PC-9 (cell line): ENCODE measurements at regions not wholly inside any gene's neighbourhood (a gene's known extent, or its start where the extent isn't known, plus 50 kb on each side); places are given as distances from the start of the nearest gene placed in this dataset.

Experiments
- BruUV-seq: library from RNA; stranded (reverse); fragments of 400-500 nt; replicated peaks from 2 replicates; lab custom pipeline; 2021; lab: Mats Ljungman, UMichigan
- CTCF ChIA-PET: fragments of 300-600 bp; sonication (Branson Sonifier 250); formaldehyde crosslinking; loops from one replicate; lab custom pipeline; 2022; ENCODE audit warnings: antibody characterized with exemption; lab: Charles Lee
- POLR2A ChIA-PET: fragments of 300-600 bp; sonication (Branson Sonifier 250); formaldehyde crosslinking; loops from one replicate; lab custom pipeline; 2022; ENCODE audit warnings: antibody characterized with exemption; ENCODE audit not compliant: unreplicated experiment; lab: Charles Lee
- DNase-seq, 2 experiments: peaks; one replicate each; pipeline versions ENCODE4 v3.0.0 to v3.0.0-alpha.2; 2015 to 2022; ENCODE audit warnings: mixed read lengths in 1 of 2
- H2AFZ ChIP-seq: fragments of 200-600 bp; sonication (generic); 2 replicates; pipeline ENCODE4 v1.8.1; 2017; ENCODE audit warnings: antibody characterized with exemption
- H3F3A ChIP-seq: fragments of 200-600 bp; sonication (generic); 2 replicates; pipeline ENCODE4 v1.8.1; 2017; ENCODE audit warnings: antibody characterized with exemption, mild to moderate bottlenecking, low read depth; ENCODE audit not compliant: insufficient read depth
- H3K27ac ChIP-seq: fragments of 200-600 bp; sonication (generic); 2 replicates; pipeline ENCODE4 v1.6.1; 2016; ENCODE audit warnings: mixed run types
- H3K27me3 ChIP-seq: fragments of 200-600 bp; sonication (generic); 2 replicates; pipeline ENCODE4 v1.6.1; 2016; ENCODE audit warnings: low read depth, mixed run types; ENCODE audit not compliant: insufficient read depth
- H3K36me3 ChIP-seq: fragments of 200-600 bp; sonication (generic); 2 replicates; pipeline ENCODE4 v1.6.1; 2016; ENCODE audit warnings: low read depth, mixed run types
- H3K4me1 ChIP-seq: fragments of 200-600 bp; sonication (generic); replicated peaks from 2 replicates; pipeline ENCODE4 v1.6.1; 2016; ENCODE audit warnings: mixed run types; ENCODE audit not compliant: insufficient read depth
- H3K4me2 ChIP-seq: fragments of 200-600 bp; sonication (generic); 2 replicates; pipeline ENCODE4 v1.6.1; 2017; ENCODE audit warnings: mixed run types
- H3K4me3 ChIP-seq: fragments of 200-600 bp; sonication (generic); 2 replicates; pipeline ENCODE4 v1.6.1; 2016; ENCODE audit warnings: mixed run types
- H3K79me2 ChIP-seq: fragments of 200-600 bp; sonication (generic); 2 replicates; pipeline ENCODE4 v1.6.1; 2017; ENCODE audit warnings: low read depth, mixed run types
- H3K9me2 ChIP-seq: fragments of 200-600 bp; sonication (generic); 2 replicates; pipeline ENCODE4 v1.8.1; 2017; ENCODE audit warnings: mild to moderate bottlenecking; ENCODE audit not compliant: insufficient read depth
- H3K9me3 ChIP-seq: fragments of 200-600 bp; sonication (generic); 2 replicates; pipeline ENCODE4 v1.8.1; 2016; ENCODE audit warnings: low read depth; ENCODE audit not compliant: insufficient read depth
- H4K20me1 ChIP-seq: fragments of 200-600 bp; sonication (generic); 2 replicates; pipeline ENCODE4 v1.8.1; 2017; ENCODE audit not compliant: insufficient read depth
- CTCF ChIP-seq: fragments of 200-600 bp; sonication (generic); conservative IDR thresholded peaks from 2 replicates; pipeline ENCODE4 v1.6.1; 2017; ENCODE audit warnings: mixed run types, antibody characterized with exemption, mild to moderate bottlenecking, moderate library complexity
- EZH2 ChIP-seq: fragments of 200-600 bp; sonication (generic); IDR thresholded peaks from 2 replicates; pipeline ENCODE4 v1.8.0; 2017; ENCODE audit warnings: antibody characterized with exemption, low read depth
- intact Hi-C: fragments of 100-400 bp; cut with micrococcal nuclease; formaldehyde crosslinking; loops from one replicate; pipeline ENCODE4 v1.10.0; 2022; ENCODE audit not compliant: unreplicated experiment

DNA sequence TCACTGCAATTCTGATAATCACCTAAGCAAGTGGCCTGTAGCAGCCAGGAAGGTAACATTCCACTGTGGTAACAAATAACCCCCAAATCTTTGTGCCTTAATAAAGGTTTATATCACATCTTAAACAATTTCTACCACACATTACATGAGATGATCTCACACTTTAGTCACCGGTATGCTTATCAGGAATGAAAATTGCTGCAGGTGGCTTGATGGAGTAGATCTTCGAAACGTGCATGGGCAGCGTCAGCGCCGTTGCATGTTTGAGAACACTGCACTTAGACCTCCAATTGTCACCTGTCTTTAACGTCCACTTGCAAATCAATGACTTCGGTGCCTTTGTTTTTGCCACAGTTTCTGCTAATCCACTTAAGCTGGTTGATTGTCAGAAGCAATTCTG lies 477.4 kb downstream of the VRK1 start:
- no peak for DNase-seq
- H3K9me3 ChIP-seq = no peaks in the 10 kb centered on the region
- BruUV-seq = no TSS peak
- TF ChIP-seq CTCF = no peak
- TF ChIP-seq EZH2 = no peak
- H3K27ac ChIP-seq = no peak overlapping the region
- no peaks in the 10 kb centered on the region for H3F3A ChIP-seq
- ChIA-PET CTCF (no interaction called here), POLR2A (no interaction called here)
- H3K4me1 ChIP-seq = no peaks in the 10 kb centered on the region
- H2AFZ ChIP-seq = no peak overlapping the region
- H3K9me2 ChIP-seq = no peaks in the 10 kb centered on the region
- H4K20me1 ChIP-seq = no peaks in the 10 kb centered on the region
- intact Hi-C loops = no loop called here
- H3K36me3 ChIP-seq = no peaks in the 10 kb centered on the region
- H3K4me2 ChIP-seq = no peak overlapping the region
- H3K79me2 ChIP-seq = no peaks in the 10 kb centered on the region
- H3K27me3 ChIP-seq = peaks cover 14% of the 10 kb centered on the region
- H3K4me3 ChIP-seq = no peak overlapping the region

- H3K4me1 ChIP-seq = no peaks in the 10 kb centered on the region
- TF ChIP-seq EZH2 = no peak
- no peak for TF ChIP-seq CTCF
- ChIA-PET POLR2A (no interaction called here), CTCF (no interaction called here)
- H3K27me3 ChIP-seq = peaks cover 14% of the 10 kb centered on the region
- H3K27ac ChIP-seq = no peak overlapping the region
- BruUV-seq = no TSS peak
- no peaks in the 10 kb centered on the region for H4K20me1 ChIP-seq
- H3F3A ChIP-seq = no peaks in the 10 kb centered on the region
- H3K4me2 ChIP-seq = no peak overlapping the region
- H2AFZ ChIP-seq = no peak overlapping the region
- no peak for DNase-seq
- H3K79me2 ChIP-seq = no peaks in the 10 kb centered on the region
- no peak overlapping the region for H3K4me3 ChIP-seq
- H3K9me3 ChIP-seq = no peaks in the 10 kb centered on the region
- intact Hi-C loops = no loop called here
- no peaks in the 10 kb centered on the region for H3K9me2 ChIP-seq
- no peaks in the 10 kb centered on the region for H3K36me3 ChIP-seq
These were observed 478.1 kb downstream of the VRK1 start for GRCh38 chr14:97275276-97275675.

GRCh38 chr14:97276573-97276972 lies 479.4 kb downstream of the VRK1 start:
- Histone ChIP-seq H3F3A (no peaks in the 10 kb centered on the region), H3K4me1 (no peaks in the 10 kb centered on the region), H3K9me3 (no peaks in the 10 kb centered on the region), H2AFZ (no peak overlapping the region), H3K4me3 (no peak overlapping the region), H3K4me2 (no peak overlapping the region), H3K79me2 (no peaks in the 10 kb centered on the region), H4K20me1 (no peaks in the 10 kb centered on the region), H3K27ac (no peak overlapping the region), H3K36me3 (no peaks in the 10 kb centered on the region), H3K27me3 (peaks cover 14% of the 10 kb centered on the region), H3K9me2 (no peaks in the 10 kb centered on the region)
- ChIA-PET POLR2A (no interaction called here), CTCF (no interaction called here)
- intact Hi-C loops = no loop called here
- no TSS peak for BruUV-seq
- no peak for DNase-seq
- TF ChIP-seq CTCF (no peak), EZH2 (no peak)
